IMR-90 (cell line): ENCODE measurements at regions not wholly inside any gene's neighbourhood (a gene's known extent, or its start where the extent isn't known, plus 50 kb on each side); places are given as distances from the start of the nearest gene placed in this dataset.

ENCODE experiments used
- ATAC-seq: fragments of 200-7000 bp; cut with Tn5 transposase; 2 replicates; pipeline ENCODE4 v1.9.1; 2020; ENCODE audit warnings: low read depth, mild to moderate bottlenecking, moderate library complexity
- BruUV-seq: library from RNA; stranded (reverse); fragments of 400-500 nt; replicated peaks from 2 replicates; lab custom pipeline; 2021; lab: Mats Ljungman, UMichigan
- CTCF ChIA-PET: fragments of 300-600 bp; formaldehyde crosslinking; extraction: SDS; loops from one replicate; lab custom pipeline; 2021; ENCODE audit warnings: antibody characterized with exemption; lab: Yijun Ruan, JAX
- POLR2A ChIA-PET: fragments of 300-600 bp; sonication (Branson Sonifier 250); formaldehyde crosslinking; loops from one replicate; lab custom pipeline; 2022; ENCODE audit warnings: antibody characterized with exemption; ENCODE audit not compliant: unreplicated experiment; lab: Charles Lee
- DNase-seq: peaks from one replicate; pipeline ENCODE4 v3.0.0; 2013
- H2AFZ ChIP-seq: replicated peaks from 2 replicates; pipeline ENCODE3; 2013; ENCODE audit warnings: low read length, mild to moderate bottlenecking; ENCODE audit not compliant: poor library complexity
- H2AK5ac ChIP-seq: 2 replicates; pipeline ENCODE4 v1.6.1; 2013; ENCODE audit warnings: low read depth, low read length, inconsistent platforms
- H2AK9ac ChIP-seq: replicated peaks from 2 replicates; pipeline ENCODE3; 2013; ENCODE audit warnings: mild to moderate bottlenecking, low read depth, low read length, moderate library complexity; ENCODE audit not compliant: poor library complexity
- H2BK120ac ChIP-seq: 2 replicates; pipeline ENCODE4 v1.6.1; 2013; ENCODE audit warnings: low read depth, low read length, inconsistent platforms
- H2BK15ac ChIP-seq: 3 replicates; pipeline ENCODE4 v1.6.1; 2013; ENCODE audit warnings: low read depth, low read length, inconsistent platforms
- H2BK20ac ChIP-seq: 2 replicates; pipeline ENCODE4 v1.6.1; 2013; ENCODE audit warnings: low read depth, mild to moderate bottlenecking, inconsistent platforms, low read length, moderate library complexity
- H2BK5ac ChIP-seq: 2 replicates; pipeline ENCODE4 v1.6.1; 2013; ENCODE audit warnings: mild to moderate bottlenecking, low read depth, low read length, inconsistent platforms; ENCODE audit not compliant: poor library complexity, severe bottlenecking
- H3K14ac ChIP-seq: replicated peaks from 2 replicates; pipeline ENCODE4 v1.6.1; 2013; ENCODE audit warnings: low read depth, low read length, inconsistent platforms
- H3K18ac ChIP-seq: 2 replicates; pipeline ENCODE4 v1.6.1; 2013; ENCODE audit warnings: low read depth, low read length, control low read depth
- H3K23ac ChIP-seq: 2 replicates; pipeline ENCODE4 v1.6.1; 2013; ENCODE audit warnings: low read depth, low read length, inconsistent platforms
- H3K27ac ChIP-seq: 2 replicates; pipeline ENCODE4 v1.5.1; 2013; ENCODE audit warnings: mild to moderate bottlenecking, control low read depth, low read length; ENCODE audit not compliant: insufficient read depth
- H3K27me3 ChIP-seq: 2 replicates; pipeline ENCODE4 v1.6.1; 2013; ENCODE audit warnings: low read length; ENCODE audit not compliant: control insufficient read depth, insufficient read depth
- H3K36me3 ChIP-seq: 2 replicates; pipeline ENCODE4 v1.6.1; 2013; ENCODE audit warnings: low read length, mixed read lengths; ENCODE audit not compliant: control insufficient read depth, insufficient read depth
- H3K4ac ChIP-seq: 2 replicates; pipeline ENCODE4 v1.6.1; 2013; ENCODE audit warnings: low read depth, low read length, inconsistent platforms
- H3K4me1 ChIP-seq: 2 replicates; pipeline ENCODE4 v1.6.1; 2013; ENCODE audit warnings: low read length, mixed read lengths; ENCODE audit not compliant: control insufficient read depth, insufficient read depth
- H3K4me2 ChIP-seq: 2 replicates; pipeline ENCODE4 v1.6.1; 2013; ENCODE audit warnings: low read depth, mild to moderate bottlenecking, control low read depth, low read length, moderate library complexity
- H3K4me3 ChIP-seq: 2 replicates; pipeline ENCODE4 v1.5.1; 2013; ENCODE audit warnings: low read depth, mild to moderate bottlenecking, control low read depth, low read length, moderate library complexity; ENCODE audit not compliant: insufficient read depth
- H3K56ac ChIP-seq: 2 replicates; pipeline ENCODE4 v1.6.1; 2013; ENCODE audit warnings: low read length, inconsistent platforms; ENCODE audit not compliant: insufficient read depth; ENCODE audit errors: extremely low read depth
- H3K79me1 ChIP-seq, 2 experiments: 2 replicates each; pipeline ENCODE4 v1.6.1; 2013; ENCODE audit warnings: low read length in 2 of 2, inconsistent platforms in 1 of 2, low read depth in 1 of 2
- H3K9ac ChIP-seq: 2 replicates; pipeline ENCODE4 v1.6.1; 2013; ENCODE audit warnings: low read depth, low read length, control low read depth
- H3K9me1 ChIP-seq: 2 replicates; pipeline ENCODE4 v1.6.1; 2013; ENCODE audit warnings: low read length, inconsistent platforms; ENCODE audit not compliant: insufficient read depth
- H3K9me3 ChIP-seq: 2 replicates; pipeline ENCODE4 v1.6.1; 2013; ENCODE audit warnings: low read length; ENCODE audit not compliant: control insufficient read depth, insufficient read depth
- H4K20me1 ChIP-seq: 2 replicates; pipeline ENCODE4 v1.6.1; 2013; ENCODE audit warnings: low read length, inconsistent platforms; ENCODE audit not compliant: insufficient read depth
- H4K5ac ChIP-seq: 2 replicates; pipeline ENCODE4 v1.6.1; 2013; ENCODE audit warnings: mild to moderate bottlenecking, low read depth, low read length, control low read depth
- H4K8ac ChIP-seq, 2 experiments: 2 replicates each; pipeline ENCODE4 v1.6.1; 2013; ENCODE audit warnings: low read depth in 2 of 2, low read length in 2 of 2, control low read depth in 1 of 2, inconsistent platforms in 1 of 2
- H4K91ac ChIP-seq: 2 replicates; pipeline ENCODE4 v1.6.1; 2013; ENCODE audit warnings: low read depth, low read length, inconsistent platforms; ENCODE audit not compliant: insufficient read depth
- BHLHE40 ChIP-seq: fragments of 150-350 bp; IDR thresholded peaks from 2 replicates; pipeline ENCODE4 v1.6.1; 2016; ENCODE audit warnings: mild to moderate bottlenecking, low read depth, low read length
- CEBPB ChIP-seq: IDR thresholded peaks from 2 replicates; pipeline ENCODE4 v1.6.1; 2012; ENCODE audit warnings: low read depth, low read length, improper control_type of control experiment
- CHD1 ChIP-seq: IDR thresholded peaks from 2 replicates; pipeline ENCODE4 v1.6.1; 2012; ENCODE audit warnings: low read depth, low read length, improper control_type of control experiment
- CTCF ChIP-seq: conservative IDR thresholded peaks from 2 replicates; pipeline ENCODE4 v1.5.1; 2012; ENCODE audit warnings: mild to moderate bottlenecking, low read depth, low read length, improper control_type of control experiment
- ELK1 ChIP-seq: fragments of 150-350 bp; IDR thresholded peaks from 2 replicates; pipeline ENCODE4 v1.6.1; 2016; ENCODE audit warnings: low read depth, mild to moderate bottlenecking, low read length, moderate library complexity, borderline replicate concordance
- FOS ChIP-seq: fragments of 150-350 bp; IDR thresholded peaks from 2 replicates; pipeline ENCODE4 v1.6.1; 2016; ENCODE audit warnings: low read depth, low read length
- MAFK ChIP-seq: IDR thresholded peaks from 2 replicates; pipeline ENCODE4 v1.6.1; 2012; ENCODE audit warnings: low read depth, low read length, improper control_type of control experiment
- MAZ ChIP-seq: IDR thresholded peaks from 2 replicates; pipeline ENCODE4 v1.6.1; 2012; ENCODE audit warnings: low read depth, mild to moderate bottlenecking, low read length, improper control_type of control experiment, moderate library complexity, borderline replicate concordance
- MXI1 ChIP-seq: IDR thresholded peaks from 2 replicates; pipeline ENCODE4 v1.6.1; 2012; ENCODE audit warnings: low read depth, mild to moderate bottlenecking, low read length, moderate library complexity, borderline replicate concordance
- NFE2L2 ChIP-seq: fragments of 150-350 bp; IDR thresholded peaks from 2 replicates; pipeline ENCODE4 v1.6.1; 2016; ENCODE audit warnings: low read depth, mild to moderate bottlenecking, low read length
- POLR2A ChIP-seq: IDR thresholded peaks from 2 replicates; pipeline ENCODE4 v1.6.1; 2012; ENCODE audit warnings: mild to moderate bottlenecking, low read depth, low read length
- RAD21 ChIP-seq: IDR thresholded peaks from 2 replicates; pipeline ENCODE4 v1.6.1; 2012; ENCODE audit warnings: low read length, improper control_type of control experiment
- RCOR1 ChIP-seq: IDR thresholded peaks from 2 replicates; pipeline ENCODE4 v1.6.1; 2012; ENCODE audit warnings: mild to moderate bottlenecking, low read length, improper control_type of control experiment; ENCODE audit not compliant: insufficient replicate concordance
- RFX5 ChIP-seq: IDR thresholded peaks from 2 replicates; pipeline ENCODE4 v1.8.0; 2012; ENCODE audit warnings: low read depth, mild to moderate bottlenecking, low read length, moderate library complexity
- SMC3 ChIP-seq: fragments of 150-350 bp; IDR thresholded peaks from 2 replicates; pipeline ENCODE4 v1.6.1; 2016; ENCODE audit warnings: low read depth, mild to moderate bottlenecking, antibody characterized with exemption, low read length, moderate library complexity
- USF2 ChIP-seq: fragments of 150-350 bp; IDR thresholded peaks from 2 replicates; pipeline ENCODE4 v1.6.1; 2017; ENCODE audit warnings: mild to moderate bottlenecking, antibody characterized with exemption, low read length, low read depth
- WGBS, 2 experiments: methylation state at CpG; one replicate each; pipeline versions ENCODE4 v1.1.5 to v1.1.7; 2013; ENCODE audit warnings: missing lambda C conversion rate in 2 of 2; ENCODE audit not compliant: insufficient read length in 1 of 2; ENCODE audit errors: extremely low coverage in 2 of 2; 5-methylcytosine and 5-hydroxymethylcytosine counted together
- dilution Hi-C: fragments of 300-500 bp; cut with HindIII; formaldehyde crosslinking; loops from one replicate; pipeline ENCODE4 v1.14.3; 2018; ENCODE audit warnings: low sequenced_read_pairs; ENCODE audit not compliant: unreplicated experiment
- in situ Hi-C: fragments of 300-500 bp; cut with MboI; formaldehyde crosslinking; loops from 3 replicates; pipeline ENCODE4 v1.14.3; 2019; ENCODE audit warnings: low sequenced_read_pairs, inconsistent platforms, mixed read lengths
- intact Hi-C: fragments of 100-400 bp; cut with micrococcal nuclease; formaldehyde crosslinking; loops from 2 replicates; pipeline ENCODE4 v1.10.0; 2022

DNA sequence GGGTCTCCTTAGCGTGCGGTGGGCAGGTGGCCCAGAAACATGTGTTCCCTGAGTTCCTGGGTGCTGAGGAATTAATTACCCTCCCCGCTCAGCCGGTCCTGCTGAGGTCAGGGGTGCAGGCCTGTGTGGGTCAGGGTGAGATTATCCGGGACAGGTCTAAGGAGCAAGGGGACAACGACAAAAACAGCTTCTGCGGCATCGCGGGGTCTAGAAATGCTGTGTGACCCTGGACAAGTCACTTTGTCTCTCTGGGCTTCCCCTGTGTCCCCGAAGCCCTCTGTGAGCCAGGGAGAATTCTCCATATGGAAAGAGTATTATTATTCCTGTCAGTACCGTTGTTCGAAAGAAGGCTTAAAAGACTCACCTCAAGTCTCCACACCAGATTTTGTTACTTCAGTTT is 186.1 kb downstream of the MN1 start:
- intact Hi-C loops: no loop called here
- ChIA-PET CTCF (no interaction called here), POLR2A (no interaction called here)
- no peak overlapping the region for H3K4me2 ChIP-seq
- TF ChIP-seq CHD1: no peak
- TF ChIP-seq CEBPB: no peak
- no peak for TF ChIP-seq FOS
- TF ChIP-seq RFX5: no peak
- TF ChIP-seq SMC3: no peak
- no peak for TF ChIP-seq CTCF
- no peak for TF ChIP-seq MXI1
- no peak for TF ChIP-seq MAFK
- no peak for TF ChIP-seq MAZ
- no peak for TF ChIP-seq RAD21
- TF ChIP-seq ELK1: no peak
- no peak for TF ChIP-seq BHLHE40
- TF ChIP-seq NFE2L2: no peak
- TF ChIP-seq USF2: no peak
- no peak for TF ChIP-seq RCOR1
- TF ChIP-seq POLR2A: no peak
- H3K9ac ChIP-seq: no peak overlapping the region
- H2AK9ac ChIP-seq: no peak overlapping the region
- H2BK20ac ChIP-seq: no peak overlapping the region
- H3K4ac ChIP-seq: no peak overlapping the region
- H3K4me3 ChIP-seq: no peak overlapping the region
- H3K4me1 ChIP-seq: no peaks in the 10 kb centered on the region
- no peaks in the 10 kb centered on the region for H3K79me1 ChIP-seq
- WGBS, 2 experiments: no CpG with 5 or more reads among the region's 12 CpGs
- no TSS peak for BruUV-seq
- H4K5ac ChIP-seq: no peak overlapping the region
- no peak overlapping the region for H2BK5ac ChIP-seq
- H4K8ac ChIP-seq: no peak overlapping the region
- H2BK15ac ChIP-seq: no peak overlapping the region
- ATAC-seq: no peak
- no peak overlapping the region for H2AK5ac ChIP-seq
- H2BK120ac ChIP-seq: no peak overlapping the region
- no peak overlapping the region for H3K18ac ChIP-seq
- no peak overlapping the region for H4K91ac ChIP-seq
- no peak overlapping the region for H3K14ac ChIP-seq
- in situ Hi-C loops: no loop called here
- peaks cover 68% of the 10 kb centered on the region for H3K27me3 ChIP-seq
- peaks cover 4% of the 10 kb centered on the region; the same call in 1 of the 2 replicates for H3K9me3 ChIP-seq
- H3K36me3 ChIP-seq: peaks cover 1% of the 10 kb centered on the region; the same call in 1 of the 2 replicates
- no peaks in the 10 kb centered on the region for H3K9me1 ChIP-seq
- dilution Hi-C loops: no loop called here
- H3K27ac ChIP-seq: no peak overlapping the region
- H3K23ac ChIP-seq: no peak overlapping the region
- H4K20me1 ChIP-seq: no peaks in the 10 kb centered on the region
- H2AFZ ChIP-seq: no peak overlapping the region
- DNase-seq: no peak
- no peak overlapping the region for H3K56ac ChIP-seq
